Ishikawa (cell line): ENCODE measurements at regions not wholly inside any gene's neighbourhood (a gene's known extent, or its start where the extent isn't known, plus 50 kb on each side); places are given as distances from the start of the nearest gene placed in this dataset.

Experiments
- CEBPB ChIP-seq: IDR thresholded peaks from 2 replicates; pipeline ENCODE4 v1.6.1; 2012
- CREB1 ChIP-seq: IDR thresholded peaks from 2 replicates; pipeline ENCODE4 v1.6.1; 2012; ENCODE audit warnings: low read depth
- EGR1 ChIP-seq: IDR thresholded peaks from 2 replicates; pipeline ENCODE4 v1.6.1; 2012
- EP300 ChIP-seq: IDR thresholded peaks from 2 replicates; pipeline ENCODE4 v1.6.1; 2012; ENCODE audit warnings: borderline replicate concordance
- FOXM1 ChIP-seq: IDR thresholded peaks from 2 replicates; pipeline ENCODE4 v1.6.1; 2012; ENCODE audit warnings: low read depth, borderline replicate concordance
- NFIC ChIP-seq: IDR thresholded peaks from 2 replicates; pipeline ENCODE4 v1.6.1; 2012
- RAD21 ChIP-seq: IDR thresholded peaks from 2 replicates; pipeline ENCODE4 v1.6.1; 2012; ENCODE audit warnings: low read depth
- TAF1 ChIP-seq: IDR thresholded peaks from 2 replicates; pipeline ENCODE4 v1.6.1; 2012; ENCODE audit warnings: low read depth, mild to moderate bottlenecking
- TCF12 ChIP-seq: IDR thresholded peaks from 2 replicates; pipeline ENCODE4 v1.6.1; 2012; ENCODE audit warnings: low read depth
- TEAD4 ChIP-seq: IDR thresholded peaks from 2 replicates; pipeline ENCODE4 v1.6.1; 2012
- YY1 ChIP-seq: IDR thresholded peaks from 2 replicates; pipeline ENCODE4 v1.6.1; 2012; ENCODE audit warnings: low read depth
- ZBTB7A ChIP-seq: IDR thresholded peaks from 2 replicates; pipeline ENCODE4 v1.6.1; 2012; ENCODE audit warnings: low read depth
- TF ChIP-seq, protein P1 (sequence below): IDR thresholded peaks from 2 replicates; pipeline ENCODE4 v1.6.1; 2012
- TF ChIP-seq, protein P2 (sequence below): IDR thresholded peaks from 2 replicates; pipeline ENCODE4 v1.6.1; 2012; ENCODE audit warnings: low read depth, mild to moderate bottlenecking
- TF ChIP-seq, protein P3 (sequence below): IDR thresholded peaks from 2 replicates; pipeline ENCODE4 v1.6.1; 2012

DNA sequence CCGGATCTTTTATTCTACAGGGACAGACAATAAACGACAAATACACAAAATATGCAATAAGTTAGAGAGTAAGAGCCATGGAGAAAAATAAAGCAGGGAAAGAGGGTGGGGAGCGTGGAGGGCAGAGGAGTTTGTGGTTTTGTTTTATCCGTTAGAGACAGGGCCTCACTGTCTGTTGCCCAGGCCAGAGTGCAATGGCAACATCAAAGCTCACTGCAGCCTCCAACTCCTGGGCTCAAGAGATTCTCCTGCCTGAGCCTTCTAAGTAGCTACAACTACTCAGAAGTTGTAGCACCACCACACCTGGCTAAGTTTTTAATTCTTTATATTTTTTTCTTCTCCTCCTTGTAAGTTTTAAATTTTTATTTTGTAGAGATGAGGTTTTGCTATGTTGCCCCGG lies 54.5 kb upstream of the CTNNA1 start:
- TF ChIP-seq NFIC (no peak), CREB1 (no peak), EP300 (no peak), TAF1 (no peak), EGR1 (no peak), TEAD4 (no peak), FOXM1 (no peak), ZBTB7A (no peak), YY1 (no peak), TCF12 (no peak)
- TF ChIP-seq, protein P1, sequence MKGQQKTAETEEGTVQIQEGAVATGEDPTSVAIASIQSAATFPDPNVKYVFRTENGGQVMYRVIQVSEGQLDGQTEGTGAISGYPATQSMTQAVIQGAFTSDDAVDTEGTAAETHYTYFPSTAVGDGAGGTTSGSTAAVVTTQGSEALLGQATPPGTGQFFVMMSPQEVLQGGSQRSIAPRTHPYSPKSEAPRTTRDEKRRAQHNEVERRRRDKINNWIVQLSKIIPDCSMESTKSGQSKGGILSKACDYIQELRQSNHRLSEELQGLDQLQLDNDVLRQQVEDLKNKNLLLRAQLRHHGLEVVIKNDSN: no peak
- TF ChIP-seq, protein P2, sequence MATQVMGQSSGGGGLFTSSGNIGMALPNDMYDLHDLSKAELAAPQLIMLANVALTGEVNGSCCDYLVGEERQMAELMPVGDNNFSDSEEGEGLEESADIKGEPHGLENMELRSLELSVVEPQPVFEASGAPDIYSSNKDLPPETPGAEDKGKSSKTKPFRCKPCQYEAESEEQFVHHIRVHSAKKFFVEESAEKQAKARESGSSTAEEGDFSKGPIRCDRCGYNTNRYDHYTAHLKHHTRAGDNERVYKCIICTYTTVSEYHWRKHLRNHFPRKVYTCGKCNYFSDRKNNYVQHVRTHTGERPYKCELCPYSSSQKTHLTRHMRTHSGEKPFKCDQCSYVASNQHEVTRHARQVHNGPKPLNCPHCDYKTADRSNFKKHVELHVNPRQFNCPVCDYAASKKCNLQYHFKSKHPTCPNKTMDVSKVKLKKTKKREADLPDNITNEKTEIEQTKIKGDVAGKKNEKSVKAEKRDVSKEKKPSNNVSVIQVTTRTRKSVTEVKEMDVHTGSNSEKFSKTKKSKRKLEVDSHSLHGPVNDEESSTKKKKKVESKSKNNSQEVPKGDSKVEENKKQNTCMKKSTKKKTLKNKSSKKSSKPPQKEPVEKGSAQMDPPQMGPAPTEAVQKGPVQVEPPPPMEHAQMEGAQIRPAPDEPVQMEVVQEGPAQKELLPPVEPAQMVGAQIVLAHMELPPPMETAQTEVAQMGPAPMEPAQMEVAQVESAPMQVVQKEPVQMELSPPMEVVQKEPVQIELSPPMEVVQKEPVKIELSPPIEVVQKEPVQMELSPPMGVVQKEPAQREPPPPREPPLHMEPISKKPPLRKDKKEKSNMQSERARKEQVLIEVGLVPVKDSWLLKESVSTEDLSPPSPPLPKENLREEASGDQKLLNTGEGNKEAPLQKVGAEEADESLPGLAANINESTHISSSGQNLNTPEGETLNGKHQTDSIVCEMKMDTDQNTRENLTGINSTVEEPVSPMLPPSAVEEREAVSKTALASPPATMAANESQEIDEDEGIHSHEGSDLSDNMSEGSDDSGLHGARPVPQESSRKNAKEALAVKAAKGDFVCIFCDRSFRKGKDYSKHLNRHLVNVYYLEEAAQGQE: no peak

DNA sequence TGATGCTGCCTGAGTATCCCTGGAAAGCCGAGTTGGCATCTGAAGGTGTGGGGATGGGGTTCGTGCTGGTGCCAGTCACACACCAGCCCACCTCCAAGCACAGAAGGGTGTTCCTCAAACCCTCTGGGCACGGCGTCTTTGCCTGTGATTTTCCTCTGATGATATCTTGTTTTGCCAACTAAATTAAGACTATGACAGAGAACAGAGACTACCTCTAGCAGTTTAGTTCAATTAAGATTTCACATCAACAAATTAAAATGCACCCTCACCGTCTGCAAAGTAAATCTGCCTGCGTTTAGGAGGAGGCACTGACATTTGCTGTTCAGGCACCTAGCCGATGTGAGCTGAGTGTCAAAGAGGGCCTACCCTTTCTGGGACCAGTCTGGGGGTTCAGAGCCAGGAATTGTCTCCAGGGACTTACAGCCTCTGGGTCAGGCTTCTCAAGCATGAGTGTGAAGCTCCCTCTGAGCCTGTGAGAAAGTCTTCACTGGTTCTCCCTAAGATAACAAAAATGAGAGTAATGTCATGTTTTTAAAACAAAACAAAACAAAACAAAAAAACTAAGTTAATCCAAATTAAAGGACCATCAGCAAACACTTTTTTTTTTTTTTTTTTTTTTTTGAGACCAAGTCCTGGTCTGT lies 55.4 kb upstream of the CTNNA1 start:
- TF ChIP-seq ZBTB7A: no peak

DNA sequence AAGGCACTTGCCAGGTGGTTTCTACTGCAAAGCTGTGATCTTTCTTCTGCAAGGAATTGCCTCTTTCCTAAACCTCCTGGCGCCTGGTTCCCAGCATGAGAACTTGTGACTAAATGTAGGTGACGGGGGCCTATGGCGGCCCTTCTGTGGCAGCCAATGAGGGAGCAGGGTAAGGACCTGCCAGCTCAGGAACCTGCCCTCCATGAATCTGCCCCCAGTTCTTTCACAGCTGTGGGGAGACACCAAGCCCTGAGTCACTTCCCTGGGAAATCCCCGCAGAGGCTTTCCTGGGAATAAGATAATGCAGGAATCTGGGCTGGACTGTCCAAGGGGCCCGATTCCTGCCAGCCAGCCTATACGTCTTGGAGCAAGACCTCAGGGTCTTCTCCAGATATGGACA lies 56.7 kb upstream of the CTNNA1 start:
- TF ChIP-seq TAF1 (no peak), ZBTB7A (no peak), RAD21 (no peak), TCF12 (no peak), EGR1 (no peak), FOXM1 (no peak), YY1 (no peak), TEAD4 (no peak), NFIC (no peak), CREB1 (no peak), CEBPB (no peak), EP300 (no peak)
- TF ChIP-seq, protein P2: no peak
- TF ChIP-seq, protein P3, sequence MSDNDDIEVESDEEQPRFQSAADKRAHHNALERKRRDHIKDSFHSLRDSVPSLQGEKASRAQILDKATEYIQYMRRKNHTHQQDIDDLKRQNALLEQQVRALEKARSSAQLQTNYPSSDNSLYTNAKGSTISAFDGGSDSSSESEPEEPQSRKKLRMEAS: no peak
- TF ChIP-seq, protein P1: no peak

DNA sequence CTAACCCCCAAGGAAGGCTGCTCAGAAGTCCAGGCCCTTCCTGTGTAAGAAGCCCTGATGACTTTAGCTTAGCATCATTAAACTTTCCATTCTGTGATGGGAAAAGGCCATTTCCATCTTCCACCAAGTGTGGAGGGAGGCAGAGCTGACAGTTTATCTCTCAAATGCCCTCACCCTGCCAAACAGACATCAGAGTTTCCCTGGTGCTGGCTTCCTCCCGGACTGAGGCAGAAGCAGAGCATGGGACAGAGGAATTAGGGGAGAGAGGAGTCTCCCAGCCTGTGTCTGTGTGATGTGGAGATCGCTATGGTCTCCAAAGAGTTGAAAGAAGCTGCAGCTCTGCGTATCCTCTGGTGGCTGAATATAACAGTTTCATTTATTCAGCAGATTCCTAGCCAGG lies 57.4 kb upstream of the CTNNA1 start:
- TF ChIP-seq, protein P1: no peak
- TF ChIP-seq, protein P2: no peak
- no peak for TF ChIP-seq ZBTB7A
- no peak for TF ChIP-seq EGR1
- TF ChIP-seq FOXM1: no peak
- TF ChIP-seq CREB1: no peak
- TF ChIP-seq TCF12: no peak
- TF ChIP-seq, protein P3: no peak
- no peak for TF ChIP-seq EP300
- TF ChIP-seq CEBPB: no peak
- no peak for TF ChIP-seq TEAD4
- TF ChIP-seq YY1: no peak
- no peak for TF ChIP-seq NFIC
- no peak for TF ChIP-seq TAF1
- TF ChIP-seq RAD21: no peak
